ENCODE measurements at regions not wholly inside any gene's neighbourhood (a gene's known extent, or its start where the extent isn't known, plus 50 kb on each side); places are given as distances from the start of the nearest gene placed in this dataset.

GRCh38 chr22:23397613-23398567 lies 182.2 kb downstream of the IGLL1 start:
- Histone ChIP-seq H3K27me3 (ENCODE audit: low read depth) (peaks cover 25% of the 10 kb centered on the region), H3K4me3 (no peak overlapping the region), H3K4me1 (peaks cover 4% of the 10 kb centered on the region), H3K9me3 (replicated peaks) (no peaks in the 10 kb centered on the region), H3K36me3 (no peaks in the 10 kb centered on the region), H3K27ac (replicated peaks) (no peak overlapping the region)
- DNase-seq = no peak
- intact Hi-C loops (cut with micrococcal nuclease) = no loop called here
- TF ChIP-seq CTCF (IDR thresholded peaks at IDR 0.05; ENCODE audit: borderline replicate concordance) = no peak

GRCh38 chr22:23397008-23397612 lies 183.0 kb downstream of the IGLL1 start:
- Histone ChIP-seq H3K27ac (replicated peaks) (no peak overlapping the region), H3K27me3 (ENCODE audit: low read depth) (peaks cover 20% of the 10 kb centered on the region), H3K4me3 (no peak overlapping the region), H3K4me1 (peaks cover 1% of the 10 kb centered on the region), H3K36me3 (no peaks in the 10 kb centered on the region), H3K9me3 (replicated peaks) (no peaks in the 10 kb centered on the region)
- intact Hi-C loops (cut with micrococcal nuclease) = no loop called here
- no peak for DNase-seq
- no peak for TF ChIP-seq CTCF (IDR thresholded peaks at IDR 0.05; ENCODE audit: borderline replicate concordance)

GRCh38 chr22:23396362-23397007 lies 183.6 kb downstream of the IGLL1 start:
- intact Hi-C loops (cut with micrococcal nuclease) = no loop called here
- Histone ChIP-seq H3K36me3 (no peaks in the 10 kb centered on the region), H3K4me3 (no peak overlapping the region), H3K27me3 (ENCODE audit: low read depth) (peaks cover 13% of the 10 kb centered on the region), H3K27ac (replicated peaks) (no peak overlapping the region), H3K9me3 (replicated peaks) (no peaks in the 10 kb centered on the region), H3K4me1 (no peaks in the 10 kb centered on the region)
- no peak for TF ChIP-seq CTCF (IDR thresholded peaks at IDR 0.05; ENCODE audit: borderline replicate concordance)
- DNase-seq = no peak

- H3K4me3 ChIP-seq = no peak overlapping the region
- H3K9me3 ChIP-seq (replicated peaks) = no peaks in the 10 kb centered on the region
- intact Hi-C loops (cut with micrococcal nuclease) = no loop called here
- H3K27ac ChIP-seq (replicated peaks) = no peak overlapping the region
- no peak for DNase-seq
- H3K27me3 ChIP-seq (ENCODE audit: low read depth) = peaks cover 6% of the 10 kb centered on the region
- H3K4me1 ChIP-seq = no peaks in the 10 kb centered on the region
- no peaks in the 10 kb centered on the region for H3K36me3 ChIP-seq
- TF ChIP-seq CTCF (IDR thresholded peaks at IDR 0.05; ENCODE audit: borderline replicate concordance) = no peak
Measured at GRCh38 chr22:23395530-23396361, 184.3 kb downstream of the IGLL1 start.
